Thoracic aorta (tissue), 2 donors: ENCODE measurements at regions not wholly inside any gene's neighbourhood (a gene's known extent, or its start where the extent isn't known, plus 50 kb on each side); places are given as distances from the start of the nearest gene placed in this dataset.

ENCODE experiments used
- ATAC-seq: fragments of 150-250 bp; one replicate; pipeline ENCODE4 v1.8.0; 2017; ENCODE audit warnings: low read depth; ENCODE audit not compliant: insufficient number of reproducible peaks, low FRiP score
- DNase-seq: peaks from one replicate; pipeline ENCODE4 v3.0.0-alpha.2; 2020; ENCODE audit warnings: low spot score
- H3K27ac ChIP-seq, 2 donors: fragments of 200-600 bp; sonication (generic); 1 replicate in 1 of 2; 2 replicates in 1 of 2; pipeline ENCODE4 v1.5.1; 2016; ENCODE audit warnings: mild to moderate bottlenecking in 2 of 2, moderate library complexity in 2 of 2
- H3K27me3 ChIP-seq: fragments of 200-600 bp; sonication (generic); replicated peaks from 2 replicates; pipeline ENCODE4 v1.6.0; 2016; ENCODE audit warnings: mild to moderate bottlenecking; ENCODE audit not compliant: insufficient read depth
- H3K36me3 ChIP-seq: fragments of 200-600 bp; sonication (generic); one replicate; pipeline ENCODE4 v1.5.1; 2016
- H3K4me1 ChIP-seq, 2 donors: fragments of 200-600 bp; sonication (generic); 1 replicate in 1 of 2; 2 replicates in 1 of 2; pipeline versions ENCODE4 v1.5.1 to v1.6.0; 2016; ENCODE audit warnings: low read depth in 2 of 2, mild to moderate bottlenecking in 1 of 2; ENCODE audit not compliant: control insufficient read depth in 1 of 2
- H3K4me3 ChIP-seq: fragments of 200-600 bp; sonication (generic); 2 replicates; pipeline ENCODE4 v1.5.1; 2016; ENCODE audit warnings: mild to moderate bottlenecking
- H3K9me3 ChIP-seq: fragments of 200-600 bp; sonication (generic); 2 replicates; pipeline ENCODE4 v1.5.1; 2016
- CTCF ChIP-seq: fragments of 200-600 bp; sonication (generic); IDR thresholded peaks from one replicate; pipeline ENCODE4 v1.5.1; 2019; ENCODE audit warnings: antibody characterized with exemption

- no peaks in the 10 kb centered on the region for H3K4me1 ChIP-seq
- DNase-seq (no peak), ATAC-seq (no peak)
- no peak overlapping the region for H3K27ac ChIP-seq
- H3K9me3 ChIP-seq: no peaks in the 10 kb centered on the region
- H3K36me3 ChIP-seq: no peaks in the 10 kb centered on the region
- no peak for TF ChIP-seq CTCF
- no peak overlapping the region for H3K4me3 ChIP-seq
- H3K27me3 ChIP-seq: no peaks in the 10 kb centered on the region
These were observed 111.8 kb upstream of the DPP10 start for GRCh38 chr2:114330594-114330993.

- H3K4me3 ChIP-seq: no peak overlapping the region
- H3K9me3 ChIP-seq: no peaks in the 10 kb centered on the region
- DNase-seq: no peak
- H3K4me1 ChIP-seq: no peaks in the 10 kb centered on the region
- H3K27ac ChIP-seq: no peak overlapping the region
- no peak for TF ChIP-seq CTCF
- H3K36me3 ChIP-seq: no peaks in the 10 kb centered on the region
- no peaks in the 10 kb centered on the region for H3K27me3 ChIP-seq
- ATAC-seq: no peak
These were observed 110.5 kb upstream of the DPP10 start for GRCh38 chr2:114331934-114332333.

- TF ChIP-seq CTCF: no peak
- peaks cover 0 to 10% of the 10 kb centered on the region in 2 donors for H3K4me1 ChIP-seq
- no peaks in the 10 kb centered on the region for H3K27me3 ChIP-seq
- H3K9me3 ChIP-seq: no peaks in the 10 kb centered on the region
- H3K36me3 ChIP-seq: no peaks in the 10 kb centered on the region
- ATAC-seq (no peak), DNase-seq (no peak)
- H3K4me3 ChIP-seq: no peak overlapping the region
- no peak overlapping the region for H3K27ac ChIP-seq
These were observed 97.2 kb upstream of the DPP10 start for GRCh38 chr2:114345246-114345645.

GRCh38 chr2:114346658-114347057 lies 95.8 kb upstream of the DPP10 start:
- DNase-seq (no peak), ATAC-seq (peak; percentile 88)
- no peaks in the 10 kb centered on the region for H3K27me3 ChIP-seq
- H3K9me3 ChIP-seq: no peaks in the 10 kb centered on the region
- no peaks in the 10 kb centered on the region for H3K36me3 ChIP-seq
- peak overlapping the region; percentile 1 for H3K4me3 ChIP-seq
- TF ChIP-seq CTCF: no peak
- H3K4me1 ChIP-seq: peaks cover 0 to 10% of the 10 kb centered on the region in 2 donors
- H3K27ac ChIP-seq: peak overlapping the region; percentile 22 to 53

GRCh38 chr2:114350186-114350725 lies 92.2 kb upstream of the DPP10 start:
- DNase-seq (no peak), ATAC-seq (no peak)
- no peaks in the 10 kb centered on the region for H3K9me3 ChIP-seq
- H3K4me3 ChIP-seq: no peak overlapping the region
- H3K4me1 ChIP-seq: peaks cover 0 to 10% of the 10 kb centered on the region in 2 donors
- H3K36me3 ChIP-seq: no peaks in the 10 kb centered on the region
- no peak for TF ChIP-seq CTCF
- no peak overlapping the region for H3K27ac ChIP-seq
- H3K27me3 ChIP-seq: no peaks in the 10 kb centered on the region
